HG02973 (cell line): ENCODE measurements at regions not wholly inside any gene's neighbourhood (a gene's known extent, or its start where the extent isn't known, plus 50 kb on each side); places are given as distances from the start of the nearest gene placed in this dataset.

Source experiments
- ATAC-seq: cut with Tn5 transposase; IDR thresholded peaks from one replicate; pipeline ENCODE4 v1.9.1; 2021; ENCODE audit warnings: moderate library complexity; ENCODE audit not compliant: unreplicated experiment

DNA sequence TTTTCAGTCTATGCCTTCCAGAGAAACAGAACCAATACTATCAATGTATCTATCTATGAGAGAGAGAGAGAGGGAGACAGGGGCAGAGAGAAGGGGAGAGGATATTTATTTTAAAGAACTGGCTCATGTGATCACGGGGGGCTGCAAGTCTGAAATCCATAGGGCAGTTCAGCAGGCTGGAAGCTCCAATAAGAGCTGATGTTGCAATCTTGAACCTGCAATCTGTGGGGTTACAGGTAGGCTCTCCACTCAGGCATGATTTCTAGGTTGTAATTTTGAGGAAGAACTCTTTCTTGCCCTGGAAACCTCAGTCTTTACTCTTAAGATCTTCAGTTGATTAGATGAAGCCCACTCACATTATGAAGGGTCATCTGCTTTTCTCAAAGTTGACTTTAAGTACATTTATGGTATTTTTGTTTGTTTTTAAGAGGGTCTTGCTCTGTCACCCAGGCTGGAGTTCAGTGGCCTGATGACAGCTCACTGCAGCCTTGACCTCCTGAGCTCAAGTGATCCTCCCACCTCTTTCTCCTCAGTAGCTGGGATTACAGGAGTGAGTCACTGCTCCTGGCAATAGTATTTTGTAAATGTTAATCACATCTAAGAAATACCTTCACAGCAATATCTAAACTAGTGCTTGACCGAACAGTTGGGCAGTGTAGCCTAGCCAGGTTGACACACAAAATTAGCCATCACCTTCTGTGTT lies 376.4 kb downstream of the FGF9 start:
- no peak for ATAC-seq

DNA sequence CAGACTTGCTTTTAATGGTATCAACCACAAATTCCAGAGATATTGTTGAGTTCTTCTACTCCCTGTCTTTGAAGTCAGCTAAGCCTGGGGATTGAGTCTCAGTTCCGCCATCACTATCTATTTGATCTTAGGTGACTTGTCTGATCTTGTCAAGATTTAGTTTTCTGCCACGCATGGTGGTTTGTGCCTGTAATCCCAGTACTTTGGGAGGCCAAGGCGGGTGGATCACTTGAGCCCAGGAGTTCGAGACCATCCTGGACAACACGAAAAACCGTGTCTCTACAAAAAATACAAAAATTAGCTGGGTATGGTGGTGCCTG lies 376.9 kb downstream of the FGF9 start:
- no peak for ATAC-seq

DNA sequence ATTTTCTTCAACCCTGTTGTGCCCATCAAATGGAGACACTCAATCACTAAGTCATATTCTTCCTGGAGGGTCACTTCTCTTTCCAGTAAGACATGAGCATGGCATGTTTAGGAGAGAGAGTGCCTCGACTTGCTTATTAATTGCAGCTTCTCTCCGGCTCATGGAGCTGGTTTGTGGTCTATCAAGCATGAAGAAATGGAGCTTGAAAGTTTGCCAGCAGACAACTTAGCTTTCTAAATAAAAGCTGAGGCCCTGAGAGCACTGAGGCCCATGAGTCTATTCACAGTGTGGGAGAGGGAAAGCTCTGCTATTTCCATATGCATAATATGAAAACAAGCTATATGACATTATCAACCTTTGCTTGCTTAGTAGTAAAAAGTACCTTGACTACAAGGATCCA lies 378.5 kb downstream of the FGF9 start:
- no peak for ATAC-seq

DNA sequence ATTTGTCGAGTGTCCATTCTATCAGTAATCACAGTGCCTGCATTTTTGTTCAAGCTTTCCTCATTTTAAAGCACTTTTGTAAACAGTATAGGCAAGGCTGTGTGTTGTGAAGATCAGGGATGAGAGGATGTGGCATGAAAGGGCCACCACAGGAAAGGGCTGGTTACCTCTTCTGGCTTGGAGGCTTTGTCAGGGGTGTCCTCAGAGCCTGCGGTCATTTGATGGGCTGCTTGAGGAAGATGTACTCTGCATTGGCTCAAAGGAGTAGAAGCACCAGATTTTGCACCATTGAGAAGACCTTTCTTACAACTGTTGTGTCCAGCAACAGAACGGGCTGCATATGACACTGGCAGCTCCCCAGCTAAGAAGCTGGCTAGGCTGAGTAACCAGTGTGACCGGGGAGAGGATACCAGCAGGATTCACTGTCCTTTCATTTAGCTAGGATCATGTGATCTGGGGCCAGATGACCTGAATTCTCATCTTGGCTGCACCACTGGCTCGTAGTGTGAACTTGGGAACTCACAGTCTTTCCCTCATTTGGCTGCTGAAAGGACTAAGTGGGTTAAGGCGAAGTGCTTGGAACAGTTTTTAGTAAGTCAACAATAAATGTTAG lies 380.2 kb downstream of the FGF9 start:
- ATAC-seq = no peak

- no peak for ATAC-seq
Observed at GRCh38 chr13:22053053-22053452, 382.2 kb downstream of the FGF9 start.

- ATAC-seq = no peak
Observed at GRCh38 chr13:22055259-22055658, 384.4 kb downstream of the FGF9 start.

- ATAC-seq = no peak
Observed at GRCh38 chr13:22060187-22060586, 389.3 kb downstream of the FGF9 start.

- ATAC-seq = peak; percentile 76
Observed at GRCh38 chr13:22061371-22061805, 390.5 kb downstream of the FGF9 start.

- peak; percentile 67 for ATAC-seq
Observed at GRCh38 chr13:22061806-22062391, 391.0 kb downstream of the FGF9 start.

- no peak for ATAC-seq
Observed at GRCh38 chr13:22062478-22063205, 391.8 kb downstream of the FGF9 start.

GRCh38 chr13:22063416-22064124 lies 392.7 kb downstream of the FGF9 start:
- no peak for ATAC-seq

DNA sequence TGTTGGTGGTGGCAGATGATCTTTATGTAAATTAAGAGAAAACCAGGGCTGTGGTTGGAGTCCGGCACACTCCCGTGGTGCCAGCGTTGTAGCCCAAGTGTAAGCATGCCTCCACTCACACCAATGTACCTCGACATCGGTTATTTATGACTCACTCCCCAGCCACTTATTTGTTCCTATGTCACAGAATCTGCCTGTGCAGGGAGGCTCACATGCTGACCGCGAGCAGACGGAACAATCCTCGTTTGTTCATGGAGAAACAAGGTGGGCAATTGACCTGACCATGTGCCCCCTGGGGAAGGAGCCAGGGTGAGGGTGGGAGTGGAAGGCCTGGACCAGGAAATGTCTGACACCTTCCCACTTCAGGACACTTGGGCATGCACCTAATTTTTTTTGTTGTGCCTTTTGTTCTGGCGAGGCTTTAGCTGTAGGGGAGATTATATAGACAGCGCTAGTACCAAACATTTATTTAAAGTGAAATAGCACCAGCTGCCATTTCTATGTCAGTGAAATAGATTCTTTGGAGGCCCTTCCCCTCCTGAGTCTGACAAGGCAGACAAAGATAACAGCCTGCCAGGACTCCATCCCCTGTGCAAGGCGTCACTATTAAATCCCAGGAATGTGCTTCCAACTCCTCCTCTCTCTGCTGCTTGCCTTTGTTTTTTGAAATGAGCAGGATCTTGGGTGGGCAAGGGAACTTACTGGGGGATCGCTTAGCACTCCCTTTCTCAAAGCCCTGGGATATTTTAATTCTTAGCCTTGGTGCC lies 394.2 kb downstream of the FGF9 start:
- no peak for ATAC-seq

DNA sequence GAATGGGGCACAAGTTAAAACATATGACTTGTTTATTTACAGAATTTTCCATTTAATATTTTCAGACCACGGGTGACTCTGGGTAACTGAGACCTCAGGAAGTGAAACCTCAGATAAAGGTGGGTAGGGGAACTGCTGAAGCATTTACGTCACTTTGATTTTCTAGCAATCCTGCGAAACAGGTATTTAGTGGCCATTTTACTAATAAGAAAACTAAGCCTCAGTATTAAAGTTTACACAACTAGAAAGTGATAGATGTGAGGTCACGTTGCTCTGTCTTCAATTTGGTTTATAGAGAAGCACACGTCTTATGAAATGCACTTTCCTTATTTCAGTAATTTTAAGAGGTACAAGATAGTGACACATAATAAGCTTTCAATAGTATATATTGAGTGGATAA lies 402.8 kb downstream of the FGF9 start:
- no peak for ATAC-seq

DNA sequence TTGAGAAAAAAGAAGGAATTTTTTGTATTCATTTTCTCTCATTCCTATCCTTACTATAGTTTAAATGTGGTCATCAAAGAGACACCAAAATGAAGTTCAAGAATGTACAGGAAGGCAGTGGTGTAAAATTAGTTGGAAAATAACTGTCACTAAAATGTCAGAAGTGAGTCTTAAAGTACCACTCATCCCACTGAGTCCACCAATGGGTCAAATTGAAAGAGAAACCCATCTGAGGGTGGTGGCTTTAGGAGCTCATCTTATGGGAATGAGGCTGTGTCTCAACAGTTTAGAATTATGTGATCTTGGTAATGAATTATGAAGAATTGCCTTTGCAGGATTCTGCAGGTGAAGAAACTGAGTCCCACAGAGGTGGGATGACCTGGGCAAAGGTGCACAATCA lies 403.5 kb downstream of the FGF9 start:
- no peak for ATAC-seq

GRCh38 chr13:22076658-22077057 lies 405.8 kb downstream of the FGF9 start:
- no peak for ATAC-seq

GRCh38 chr13:22077205-22077683 lies 406.4 kb downstream of the FGF9 start:
- ATAC-seq = no peak

DNA sequence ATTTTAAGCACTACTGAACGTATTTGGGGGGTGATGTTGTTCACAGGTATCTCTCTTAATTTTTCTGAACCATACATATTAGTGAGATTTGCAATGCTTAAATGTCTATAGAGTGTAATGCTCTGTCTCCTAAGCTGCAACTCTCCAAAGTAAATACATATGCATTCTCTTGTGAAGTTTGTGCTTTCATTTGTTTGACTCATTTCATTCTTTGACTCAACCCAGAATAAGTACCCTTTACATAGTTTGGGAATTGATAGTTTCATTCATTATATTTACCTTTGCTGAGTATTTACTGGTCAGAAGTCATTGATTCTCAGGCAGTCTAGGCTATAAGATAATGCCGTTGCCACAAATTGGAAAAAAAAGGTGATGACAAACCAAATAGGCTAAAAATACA lies 406.9 kb downstream of the FGF9 start:
- no peak for ATAC-seq

DNA sequence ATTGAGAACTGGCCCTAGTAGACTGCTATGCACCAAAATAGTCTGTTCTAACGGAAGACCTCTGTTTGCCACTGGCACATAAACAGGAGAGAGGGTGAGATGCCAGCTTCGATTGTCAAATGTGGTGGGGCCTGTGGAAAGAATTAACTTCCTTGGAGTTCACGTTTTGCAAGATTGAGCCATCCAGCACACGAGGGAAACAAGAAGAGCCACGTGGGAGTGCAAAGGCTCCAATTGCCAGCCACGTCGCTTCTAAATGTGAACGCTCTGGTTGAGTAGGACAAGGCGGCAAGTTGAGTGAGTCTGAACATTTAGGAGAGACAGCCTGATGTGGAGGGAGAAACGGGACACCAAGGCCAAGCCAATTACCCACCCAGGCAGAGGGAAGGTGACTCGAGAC lies 409.1 kb downstream of the FGF9 start:
- ATAC-seq = no peak

GRCh38 chr13:22080832-22081231 lies 410.0 kb downstream of the FGF9 start:
- ATAC-seq = no peak

DNA sequence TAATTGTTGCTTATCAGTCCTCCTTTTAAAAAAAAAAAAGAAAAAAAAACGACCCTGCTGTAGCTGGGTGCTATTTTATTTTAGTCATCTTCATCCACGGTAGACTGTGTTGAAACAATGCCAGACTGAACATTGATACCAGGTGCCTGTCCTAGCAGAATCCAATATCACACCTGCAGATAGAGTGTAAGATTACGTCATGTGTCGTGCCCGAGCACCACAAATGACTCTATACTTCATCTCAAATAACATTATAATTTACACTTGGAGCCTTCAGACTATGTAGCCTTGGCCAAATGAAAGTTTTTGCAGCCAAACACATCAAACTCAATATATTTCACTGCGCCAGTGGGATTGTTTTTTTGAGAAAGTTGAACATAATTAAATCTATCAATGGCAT lies 410.6 kb downstream of the FGF9 start:
- ATAC-seq = no peak
